Smooth muscle cell (in vitro differentiated cells): ENCODE measurements at regions not wholly inside any gene's neighbourhood (a gene's known extent, or its start where the extent isn't known, plus 50 kb on each side); places are given as distances from the start of the nearest gene placed in this dataset.

Experiments used
- DNase-seq: peaks from one replicate; lab custom pipeline; 2025; ENCODE audit not compliant: unreplicated experiment; lab: John Stamatoyannopoulos, UW
- H2AFZ ChIP-seq: fragments of 200-600 bp; sonication (generic); 2 replicates; pipeline ENCODE4 v1.6.0; 2016; ENCODE audit warnings: antibody characterized with exemption, low read depth, mild to moderate bottlenecking
- H3F3A ChIP-seq: fragments of 200-600 bp; sonication (generic); 2 replicates; pipeline ENCODE4 v1.6.0; 2017; ENCODE audit warnings: antibody characterized with exemption, low read depth
- H3K27ac ChIP-seq: fragments of 200-600 bp; sonication (generic); 2 replicates; pipeline ENCODE4 v1.5.1; 2016; ENCODE audit warnings: low read depth, mild to moderate bottlenecking
- H3K27me3 ChIP-seq: fragments of 200-600 bp; sonication (generic); 2 replicates; pipeline ENCODE4 v1.6.1; 2016; ENCODE audit warnings: low read depth, mild to moderate bottlenecking
- H3K36me3 ChIP-seq: fragments of 200-600 bp; sonication (generic); 2 replicates; pipeline ENCODE4 v1.5.1; 2016; ENCODE audit warnings: low read depth
- H3K4me1 ChIP-seq: fragments of 200-600 bp; sonication (generic); 2 replicates; pipeline ENCODE4 v1.5.1; 2016; ENCODE audit warnings: low read depth
- H3K4me2 ChIP-seq: fragments of 200-600 bp; sonication (generic); 2 replicates; pipeline ENCODE4 v1.6.0; 2016; ENCODE audit warnings: mild to moderate bottlenecking
- H3K4me3 ChIP-seq: fragments of 200-600 bp; sonication (generic); 2 replicates; pipeline ENCODE4 v1.5.1; 2016; ENCODE audit warnings: mild to moderate bottlenecking
- H3K79me2 ChIP-seq: fragments of 200-600 bp; sonication (generic); 2 replicates; pipeline ENCODE4 v1.6.0; 2016; ENCODE audit warnings: low read depth, mild to moderate bottlenecking
- H3K9ac ChIP-seq: fragments of 200-600 bp; sonication (generic); 2 replicates; pipeline ENCODE4 v1.6.0; 2016; ENCODE audit warnings: low read depth
- H3K9me3 ChIP-seq: fragments of 200-600 bp; sonication (generic); replicated peaks from 2 replicates; pipeline ENCODE4 v1.5.1; 2016; ENCODE audit warnings: low read depth
- H4K20me1 ChIP-seq: fragments of 200-600 bp; sonication (generic); 2 replicates; pipeline ENCODE4 v1.6.0; 2016; ENCODE audit warnings: low read depth
- CTCF ChIP-seq: fragments of 200-600 bp; sonication (generic); IDR thresholded peaks from 2 replicates; pipeline ENCODE4 v1.5.1; 2017; ENCODE audit warnings: borderline replicate concordance, mild to moderate bottlenecking, antibody characterized with exemption; ENCODE audit not compliant: insufficient read depth, poor library complexity, severe bottlenecking
- WGBS: methylation state at CpG from one replicate; pipeline ENCODE4 v1.1.7; 2016; ENCODE audit warnings: low lambda C conversion rate; 5-methylcytosine and 5-hydroxymethylcytosine counted together

GRCh38 chr4:115580901-115581300 is 467.5 kb upstream of the NDST4 start:
- H3K4me1 ChIP-seq = no peaks in the 10 kb centered on the region
- TF ChIP-seq CTCF = no peak
- H2AFZ ChIP-seq = no peak overlapping the region
- H3K4me3 ChIP-seq = no peak overlapping the region
- H3K9me3 ChIP-seq = no peaks in the 10 kb centered on the region
- H3K27ac ChIP-seq = no peak overlapping the region
- H3K79me2 ChIP-seq = no peaks in the 10 kb centered on the region
- DNase-seq = no peak
- no peak overlapping the region for H3K4me2 ChIP-seq
- no peak overlapping the region for H3K9ac ChIP-seq
- no peaks in the 10 kb centered on the region for H3F3A ChIP-seq
- H4K20me1 ChIP-seq = no peaks in the 10 kb centered on the region
- H3K36me3 ChIP-seq = no peaks in the 10 kb centered on the region
- no peaks in the 10 kb centered on the region for H3K27me3 ChIP-seq

- H4K20me1 ChIP-seq = no peaks in the 10 kb centered on the region
- no peaks in the 10 kb centered on the region for H3F3A ChIP-seq
- H3K27ac ChIP-seq = no peak overlapping the region
- no peaks in the 10 kb centered on the region for H3K36me3 ChIP-seq
- peak overlapping the region; percentile 40 for H2AFZ ChIP-seq
- no peak for TF ChIP-seq CTCF
- H3K4me3 ChIP-seq = no peak overlapping the region
- H3K79me2 ChIP-seq = no peaks in the 10 kb centered on the region
- no peak overlapping the region for H3K9ac ChIP-seq
- H3K27me3 ChIP-seq = no peaks in the 10 kb centered on the region
- WGBS = 59% methylated on average over 1 of the region's 1 CpG
- H3K4me2 ChIP-seq = no peak overlapping the region
- no peak for DNase-seq
- no peaks in the 10 kb centered on the region for H3K4me1 ChIP-seq
- H3K9me3 ChIP-seq = peaks cover 5% of the 10 kb centered on the region
Observed at GRCh38 chr4:115575851-115576250, 462.4 kb upstream of the NDST4 start.

GRCh38 chr4:115562506-115562905 is 449.1 kb upstream of the NDST4 start:
- no peaks in the 10 kb centered on the region for H3K27me3 ChIP-seq
- no peaks in the 10 kb centered on the region for H4K20me1 ChIP-seq
- H3K9ac ChIP-seq = no peak overlapping the region
- no peaks in the 10 kb centered on the region for H3K36me3 ChIP-seq
- H3F3A ChIP-seq = no peaks in the 10 kb centered on the region
- no peak for DNase-seq
- no peaks in the 10 kb centered on the region for H3K79me2 ChIP-seq
- no peak overlapping the region for H2AFZ ChIP-seq
- no peaks in the 10 kb centered on the region for H3K4me1 ChIP-seq
- WGBS = 18% methylated on average over 2 of the region's 2 CpGs
- H3K4me3 ChIP-seq = no peak overlapping the region
- H3K4me2 ChIP-seq = no peak overlapping the region
- H3K27ac ChIP-seq = no peak overlapping the region
- H3K9me3 ChIP-seq = no peaks in the 10 kb centered on the region
- TF ChIP-seq CTCF = no peak

GRCh38 chr4:115548123-115548522 is 434.7 kb upstream of the NDST4 start:
- H3K79me2 ChIP-seq = no peaks in the 10 kb centered on the region
- no peak for DNase-seq
- no peaks in the 10 kb centered on the region for H3K36me3 ChIP-seq
- H3K9ac ChIP-seq = no peak overlapping the region
- H3K4me1 ChIP-seq = no peaks in the 10 kb centered on the region
- H3K27ac ChIP-seq = no peak overlapping the region
- no peaks in the 10 kb centered on the region for H3K9me3 ChIP-seq
- no peaks in the 10 kb centered on the region for H3F3A ChIP-seq
- no peak for TF ChIP-seq CTCF
- H3K4me2 ChIP-seq = no peak overlapping the region
- H4K20me1 ChIP-seq = no peaks in the 10 kb centered on the region
- 85% methylated on average over 2 of the region's 2 CpGs for WGBS
- H3K4me3 ChIP-seq = no peak overlapping the region
- no peaks in the 10 kb centered on the region for H3K27me3 ChIP-seq
- peak overlapping the region; percentile 19 for H2AFZ ChIP-seq
